OCI-LY3 (cell line): ENCODE measurements at regions not wholly inside any gene's neighbourhood (a gene's known extent, or its start where the extent isn't known, plus 50 kb on each side); places are given as distances from the start of the nearest gene placed in this dataset.

Experiments
- CTCF ChIP-seq: fragments of 200-600, 300-600 bp; sonication (generic); IDR thresholded peaks from 2 replicates; pipeline ENCODE4 v1.5.1; 2014; ENCODE audit warnings: antibody characterized with exemption, low read length, low read depth
- EZH2phosphoT487 ChIP-seq: fragments of 200-600 bp; shearing (Covaris generic); IDR thresholded peaks from 2 replicates; pipeline ENCODE4 v1.6.1; 2018; ENCODE audit warnings: antibody characterized with exemption, mixed run types, low read depth

- no peak for TF ChIP-seq CTCF
- TF ChIP-seq EZH2phosphoT487: no peak
Observed at GRCh38 chr1:193322211-193322610, 135.8 kb upstream of the B3GALT2 start.
